Keratinocyte (primary cell): ENCODE measurements at regions not wholly inside any gene's neighbourhood (a gene's known extent, or its start where the extent isn't known, plus 50 kb on each side); places are given as distances from the start of the nearest gene placed in this dataset.

Experiments used
- EZH2 ChIP-seq: IDR thresholded peaks from one replicate; pipeline ENCODE4 v1.6.1; 2012; ENCODE audit warnings: inconsistent platforms, mild to moderate bottlenecking, low read length, moderate library complexity
- TF ChIP-seq, protein P1 (sequence below), 3 experiments: IDR thresholded peaks in 1 of 3; conservative IDR thresholded peaks in 1 of 3; optimal IDR thresholded peaks in 1 of 3; 2 replicates in 2 of 3; 3 replicates in 1 of 3; pipeline versions ENCODE3 to v1.5.1; 2011; ENCODE audit warnings: low read length in 3 of 3, mild to moderate bottlenecking in 3 of 3, moderate library complexity in 2 of 3, control low read depth in 1 of 3, inconsistent platforms in 1 of 3; ENCODE audit not compliant: insufficient read depth in 2 of 3; ENCODE audit errors: extremely low read depth in 1 of 3

DNA sequence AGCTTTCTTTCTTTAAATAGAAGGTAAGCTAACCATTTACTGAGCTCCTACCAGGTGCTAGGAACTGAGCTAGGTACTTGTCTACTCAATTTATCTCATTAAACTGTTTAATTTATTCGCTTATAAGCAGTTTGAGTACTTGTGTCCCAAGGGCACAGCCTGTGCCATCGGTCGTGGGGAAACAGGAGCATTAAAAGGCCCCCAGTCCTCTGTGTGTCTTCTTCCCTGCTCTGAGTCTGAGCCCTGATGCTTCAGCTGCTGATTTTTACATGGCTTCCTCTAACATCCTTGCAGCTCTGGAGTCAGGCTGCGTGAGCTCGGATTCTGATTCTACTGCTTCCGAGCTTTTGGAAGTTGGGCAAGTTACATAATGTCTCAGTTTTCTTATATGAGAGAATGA lies 239.5 kb downstream of the EDEM1 start:
- TF ChIP-seq, protein P1, sequence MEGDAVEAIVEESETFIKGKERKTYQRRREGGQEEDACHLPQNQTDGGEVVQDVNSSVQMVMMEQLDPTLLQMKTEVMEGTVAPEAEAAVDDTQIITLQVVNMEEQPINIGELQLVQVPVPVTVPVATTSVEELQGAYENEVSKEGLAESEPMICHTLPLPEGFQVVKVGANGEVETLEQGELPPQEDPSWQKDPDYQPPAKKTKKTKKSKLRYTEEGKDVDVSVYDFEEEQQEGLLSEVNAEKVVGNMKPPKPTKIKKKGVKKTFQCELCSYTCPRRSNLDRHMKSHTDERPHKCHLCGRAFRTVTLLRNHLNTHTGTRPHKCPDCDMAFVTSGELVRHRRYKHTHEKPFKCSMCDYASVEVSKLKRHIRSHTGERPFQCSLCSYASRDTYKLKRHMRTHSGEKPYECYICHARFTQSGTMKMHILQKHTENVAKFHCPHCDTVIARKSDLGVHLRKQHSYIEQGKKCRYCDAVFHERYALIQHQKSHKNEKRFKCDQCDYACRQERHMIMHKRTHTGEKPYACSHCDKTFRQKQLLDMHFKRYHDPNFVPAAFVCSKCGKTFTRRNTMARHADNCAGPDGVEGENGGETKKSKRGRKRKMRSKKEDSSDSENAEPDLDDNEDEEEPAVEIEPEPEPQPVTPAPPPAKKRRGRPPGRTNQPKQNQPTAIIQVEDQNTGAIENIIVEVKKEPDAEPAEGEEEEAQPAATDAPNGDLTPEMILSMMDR (optimal IDR thresholded peaks at IDR 0.05 in 1 of 3, IDR thresholded peaks at IDR 0.05 in 1 of 3, conservative IDR thresholded peaks at IDR 0.05 in 1 of 3; ENCODE audit: extremely low read depth in 1 of 3, insufficient read depth in 2 of 3, low read length in 3 of 3): no peak
- TF ChIP-seq EZH2: no peak
